GM18511 (cell line): ENCODE measurements at regions not wholly inside any gene's neighbourhood (a gene's known extent, or its start where the extent isn't known, plus 50 kb on each side); places are given as distances from the start of the nearest gene placed in this dataset.

Experiments
- ATAC-seq: cut with Tn5 transposase; IDR thresholded peaks from one replicate; pipeline ENCODE4 v1.9.1; 2021; ENCODE audit warnings: mild to moderate bottlenecking, moderate library complexity; ENCODE audit not compliant: unreplicated experiment

- ATAC-seq: no peak
Observed at GRCh38 chr1:34590211-34590623, 164.6 kb upstream of the GJB5 start.

GRCh38 chr1:34591751-34592629 lies 162.9 kb upstream of the GJB5 start:
- ATAC-seq: no peak

- no peak for ATAC-seq
Observed at GRCh38 chr1:34597877-34598514, 156.9 kb upstream of the GJB5 start.

- ATAC-seq: no peak
Observed at GRCh38 chr1:34602907-34603306, 151.9 kb upstream of the GJB5 start.

- ATAC-seq: no peak
Observed at GRCh38 chr1:34603594-34603993, 151.3 kb upstream of the GJB5 start.

- ATAC-seq: no peak
Observed at GRCh38 chr1:34606504-34606903, 148.3 kb upstream of the GJB5 start.

GRCh38 chr1:34610063-34610462 lies 144.8 kb upstream of the GJB5 start:
- ATAC-seq: no peak

- no peak for ATAC-seq
Observed at GRCh38 chr1:34611571-34611970, 143.3 kb upstream of the GJB5 start.

GRCh38 chr1:34612091-34612827 lies 142.6 kb upstream of the GJB5 start:
- ATAC-seq: no peak

- no peak for ATAC-seq
Observed at GRCh38 chr1:34617321-34618118, 137.3 kb upstream of the GJB5 start.

GRCh38 chr1:34618381-34618780 lies 136.5 kb upstream of the GJB5 start:
- ATAC-seq: no peak

- ATAC-seq: no peak
Observed at GRCh38 chr1:34619256-34619655, 135.6 kb upstream of the GJB5 start.

GRCh38 chr1:34621916-34622315 lies 132.9 kb upstream of the GJB5 start:
- ATAC-seq: no peak

GRCh38 chr1:34625521-34626015 lies 129.3 kb upstream of the GJB5 start:
- no peak for ATAC-seq

- no peak for ATAC-seq
Observed at GRCh38 chr1:34627465-34628240, 127.2 kb upstream of the GJB5 start.

- no peak for ATAC-seq
Observed at GRCh38 chr1:34631126-34631525, 123.7 kb upstream of the GJB5 start.

GRCh38 chr1:34639701-34640100 lies 115.1 kb upstream of the GJB5 start:
- ATAC-seq: no peak

- ATAC-seq: no peak
Observed at GRCh38 chr1:34640654-34641401, 114.0 kb upstream of the GJB5 start.

- ATAC-seq: no peak
Observed at GRCh38 chr1:34642679-34643078, 112.2 kb upstream of the GJB5 start.
